CD4-positive, alpha-beta T cell treated with Interleukin-4 for 4 hours (primary cell): ENCODE measurements at regions not wholly inside any gene's neighbourhood (a gene's known extent, or its start where the extent isn't known, plus 50 kb on each side); places are given as distances from the start of the nearest gene placed in this dataset.

Experiments
- DNase-seq: peaks from one replicate; pipeline ENCODE4 v3.0.0-alpha.2; 2020

- no peak for DNase-seq
These were observed 55.7 kb upstream of the OR5AN1 start for GRCh38 chr11:59302991-59303390.

GRCh38 chr11:59295435-59295834 is 63.3 kb upstream of the OR5AN1 start:
- DNase-seq = no peak

DNA sequence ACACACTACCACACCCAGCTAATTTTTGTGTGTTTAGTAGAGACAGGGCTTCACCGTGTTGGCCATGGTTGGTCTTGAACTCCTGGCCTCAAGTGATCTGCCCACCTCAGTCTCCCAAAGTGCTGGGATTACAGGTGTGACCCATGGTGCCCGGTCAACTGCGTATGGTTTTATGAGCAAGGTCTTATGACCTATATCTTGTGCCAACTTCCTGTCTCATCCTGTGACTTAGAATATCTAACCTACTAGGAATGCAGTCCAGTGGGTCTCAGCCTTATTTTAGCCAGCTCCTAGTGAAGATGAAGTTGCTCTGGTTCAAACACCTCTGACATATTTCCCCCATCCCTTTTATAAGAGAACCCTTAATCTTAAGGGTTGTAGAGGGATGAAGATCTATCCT is 66.1 kb upstream of the OR5AN1 start:
- DNase-seq = no peak

- no peak for DNase-seq
These were observed 67.5 kb upstream of the OR5AN1 start for GRCh38 chr11:59291228-59291627.

DNA sequence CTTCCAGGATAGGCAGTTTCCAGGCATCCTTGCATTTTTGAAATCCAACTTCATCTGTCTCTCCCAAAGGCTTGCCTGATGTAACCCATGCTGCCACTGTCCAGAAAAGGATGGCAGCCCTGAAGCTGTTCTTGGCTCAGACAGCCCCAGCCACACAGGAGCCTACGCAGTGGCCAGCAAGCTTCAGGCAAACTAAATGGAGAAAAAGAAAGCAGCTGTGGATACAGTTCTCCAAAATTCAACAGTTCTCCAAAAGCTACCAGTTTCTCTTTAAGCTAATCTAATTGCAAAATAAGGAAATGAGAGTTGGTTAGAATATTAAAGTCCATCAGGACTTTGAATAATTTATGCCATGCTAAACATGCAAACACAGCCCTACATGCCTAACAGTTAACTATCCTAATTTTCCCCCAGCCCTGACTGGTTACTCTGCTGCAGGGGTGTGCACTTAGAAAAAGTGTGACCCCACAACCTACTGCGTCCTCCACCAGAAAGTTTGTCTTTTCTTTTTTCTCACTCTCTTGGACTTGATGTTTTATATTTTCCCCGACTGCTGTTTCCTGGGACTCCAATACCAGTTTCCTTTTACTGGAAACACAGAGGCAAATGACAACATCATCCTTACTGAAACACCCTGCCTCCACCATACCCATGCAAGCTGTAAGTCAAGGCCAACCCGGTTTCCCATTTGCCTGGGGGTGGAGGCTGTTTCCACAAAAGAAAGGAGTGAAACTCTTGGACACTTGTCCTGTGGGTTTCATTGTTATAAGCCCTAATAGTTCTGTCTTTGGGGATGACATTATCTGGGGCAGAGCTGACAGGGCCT is 69.1 kb upstream of the OR5AN1 start:
- DNase-seq = no peak

DNA sequence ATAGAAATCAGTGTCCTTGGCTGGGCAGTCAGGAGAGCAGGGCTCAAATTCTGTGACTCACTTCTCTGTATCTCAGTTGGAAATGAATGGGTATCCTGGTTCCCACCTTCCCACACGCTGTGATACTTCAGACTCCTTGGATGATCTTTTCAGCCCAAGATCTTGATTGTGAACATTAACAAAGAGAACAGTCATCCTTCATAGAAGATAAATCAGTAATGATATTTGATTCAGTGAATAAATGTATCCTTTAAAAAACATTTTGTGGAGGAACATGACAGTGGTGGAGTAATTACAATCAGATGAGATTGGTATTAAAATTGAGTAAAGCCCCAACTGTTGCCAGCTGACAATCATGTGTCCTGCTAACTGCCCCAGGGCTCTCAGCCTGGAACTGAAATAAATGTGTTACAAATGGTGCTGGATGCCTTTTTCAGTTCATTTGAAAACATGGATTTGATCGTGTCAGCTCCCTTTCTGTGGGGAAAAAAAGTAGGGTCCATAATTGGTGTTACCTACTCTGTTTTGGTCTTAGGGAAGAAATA is 72.9 kb upstream of the OR5AN1 start:
- DNase-seq = no peak

DNA sequence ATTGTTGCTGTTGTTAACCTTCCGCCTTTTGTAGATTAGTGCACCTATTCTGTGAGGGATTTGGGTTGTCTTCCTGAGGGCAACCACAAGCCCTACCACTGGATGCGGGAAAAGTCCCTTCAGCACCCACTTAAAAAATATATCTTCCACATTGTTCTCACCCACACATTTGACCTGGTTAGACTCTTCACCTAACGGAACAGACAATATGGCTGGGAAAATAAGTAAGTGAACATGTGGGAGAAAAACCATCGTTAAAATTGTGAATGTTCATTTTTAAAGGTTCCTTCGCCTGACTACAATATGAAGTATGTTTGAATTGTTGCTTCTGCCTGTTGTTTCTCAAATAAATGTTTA is 72.0 kb upstream of the MPEG1 start:
- no peak for DNase-seq

- DNase-seq = peak; percentile 64
These were observed 71.4 kb upstream of the MPEG1 start for GRCh38 chr11:59283825-59284772.

DNA sequence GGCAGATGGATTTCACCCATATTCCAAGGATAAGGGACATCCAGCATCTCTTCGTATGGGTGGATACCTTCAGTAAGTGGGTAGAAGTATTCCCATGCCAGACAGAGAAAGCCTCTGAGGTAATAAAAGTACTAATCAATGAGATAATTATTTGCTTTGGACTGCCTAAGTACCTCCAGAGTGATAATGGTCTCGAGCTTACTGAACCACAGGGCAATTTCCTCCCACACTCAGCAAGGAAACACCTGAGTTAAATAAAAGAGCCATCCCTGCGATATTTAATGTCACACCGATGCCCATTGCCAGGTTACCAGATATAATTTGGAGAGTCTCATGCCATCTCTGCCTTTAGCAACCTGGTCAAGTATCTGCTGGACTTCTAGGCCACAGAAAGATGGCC is 70.6 kb upstream of the MPEG1 start:
- no peak for DNase-seq

- DNase-seq = no peak
These were observed 68.5 kb upstream of the MPEG1 start for GRCh38 chr11:59281177-59281576.

GRCh38 chr11:59273373-59273841 is 60.7 kb upstream of the MPEG1 start:
- DNase-seq = peak; percentile 14

GRCh38 chr11:59272771-59273372 is 60.1 kb upstream of the MPEG1 start:
- no peak for DNase-seq

GRCh38 chr11:59271811-59272327 is 59.1 kb upstream of the MPEG1 start:
- no peak for DNase-seq

DNA sequence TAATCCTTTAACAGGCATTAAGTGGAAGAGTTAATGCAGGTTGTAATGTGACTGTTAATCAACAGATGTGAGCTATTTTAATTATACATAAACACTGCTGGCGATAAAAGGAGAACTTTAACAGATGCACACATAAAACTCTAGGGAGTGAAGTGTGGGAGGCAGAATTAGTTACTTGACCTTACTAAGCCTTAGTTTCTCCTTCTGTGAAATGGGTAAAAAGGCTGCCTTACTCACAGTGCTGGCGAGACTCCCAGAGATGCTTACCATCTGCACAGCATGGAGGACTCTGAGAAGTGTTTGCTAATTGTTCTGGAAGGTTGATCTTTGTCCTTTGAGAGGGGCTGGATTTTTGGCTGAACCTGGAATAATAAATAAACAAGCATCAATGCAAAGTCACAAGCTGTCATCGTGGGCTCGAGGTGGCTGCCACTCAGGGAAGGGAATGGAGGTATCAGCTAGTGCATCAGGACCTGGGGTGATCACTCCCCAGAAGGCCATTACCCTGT is 58.6 kb upstream of the MPEG1 start:
- DNase-seq = no peak

- no peak for DNase-seq
These were observed 55.2 kb upstream of the MPEG1 start for GRCh38 chr11:59267736-59268475.

DNA sequence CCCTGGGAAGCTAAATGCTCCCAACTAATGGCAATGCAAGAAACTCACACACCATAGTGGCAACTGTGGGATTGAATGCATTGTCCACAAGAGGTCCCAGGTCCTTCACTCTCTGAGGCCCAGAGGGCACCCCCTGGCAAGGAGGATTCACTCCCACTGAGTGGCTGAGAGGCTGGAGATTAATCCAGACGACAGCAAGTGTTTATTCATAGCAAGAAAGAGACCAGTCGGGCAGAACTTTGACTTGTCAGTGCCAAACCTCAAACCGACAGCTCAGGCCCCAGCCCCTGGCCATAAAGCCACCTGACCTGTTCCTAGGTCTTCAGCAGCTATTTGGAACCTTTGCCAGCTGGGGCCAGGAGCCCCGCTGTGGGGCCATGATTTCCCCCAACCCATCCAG is 54.5 kb upstream of the MPEG1 start:
- no peak for DNase-seq

GRCh38 chr11:59266491-59266890 is 53.8 kb upstream of the MPEG1 start:
- no peak for DNase-seq

GRCh38 chr11:59265735-59266134 is 53.0 kb upstream of the MPEG1 start:
- no peak for DNase-seq

DNA sequence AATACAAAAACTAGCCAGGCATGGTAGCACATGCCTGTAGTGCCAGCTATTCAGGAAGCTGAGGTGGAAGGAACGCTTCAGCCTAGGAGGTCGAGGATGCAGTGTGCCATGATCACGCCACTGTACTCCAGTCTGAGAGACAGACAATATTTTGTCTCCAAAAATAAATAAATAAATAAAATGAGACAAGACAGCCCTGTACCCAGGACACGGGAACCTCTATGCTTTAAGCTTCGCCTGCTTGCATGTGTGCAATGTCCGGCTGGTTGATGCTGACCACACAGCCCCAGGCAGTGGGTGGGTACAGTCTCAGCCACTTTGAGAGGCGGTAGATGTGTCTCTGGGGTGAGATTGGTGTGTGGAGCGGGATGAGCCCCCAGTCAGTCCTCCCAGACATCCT is 52.0 kb upstream of the MPEG1 start:
- DNase-seq = no peak

DNA sequence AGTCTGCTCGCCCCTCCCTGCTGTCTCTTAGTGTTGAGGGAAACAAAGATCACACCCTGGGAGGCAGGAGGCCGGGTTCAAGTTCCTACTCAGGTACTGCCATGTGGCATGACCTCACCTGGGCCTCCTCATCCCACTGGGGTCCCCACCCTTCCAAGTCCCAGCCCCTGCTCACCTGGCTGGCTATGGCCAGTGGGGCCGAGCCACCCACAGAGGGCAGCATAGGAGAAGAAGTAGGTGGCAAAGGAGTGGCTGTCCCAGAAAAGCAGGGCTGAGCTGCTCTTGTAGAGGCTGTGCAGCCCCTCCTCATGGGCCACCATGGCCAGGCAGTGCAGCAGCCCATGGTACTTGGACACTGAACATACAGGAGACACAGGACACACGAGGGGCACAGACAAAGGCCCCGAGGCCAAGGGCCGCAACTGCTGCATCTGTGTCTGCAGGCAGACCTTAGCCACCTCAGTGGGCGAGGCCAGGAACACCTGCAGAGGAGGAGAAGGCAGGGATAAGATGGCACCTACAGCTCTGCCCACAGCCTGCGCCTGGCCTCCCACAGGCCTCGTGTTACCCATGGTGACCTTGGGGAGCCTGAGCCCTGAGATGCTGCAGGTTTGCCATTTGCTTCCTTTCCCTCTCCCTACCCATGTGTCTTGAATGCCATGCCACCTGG is 50.6 kb upstream of the MPEG1 start:
- no peak for DNase-seq
